Activated CD8-positive, alpha-beta T cell treated with anti-CD3 and anti-CD28 coated beads, Interleukin-2, amount 10 ng/mL, durations not matched to agents 7 days and 5 days (primary cell): ENCODE measurements at regions not wholly inside any gene's neighbourhood (a gene's known extent, or its start where the extent isn't known, plus 50 kb on each side); places are given as distances from the start of the nearest gene placed in this dataset.
"Not testable (repeated sequence)": the region's sequence is repeated elsewhere in the genome, so short reads cannot be mapped to it uniquely, and the experiment has no call there.

Experiments
- ATAC-seq: fragments of 150-1000 bp; cut with Tn5 transposase; one replicate; pipeline ENCODE4 v1.10.0; 2021; ENCODE audit warnings: moderate library complexity
- CTCF ChIA-PET: fragments of 350-600 bp; sonication (Branson Sonifier 250); formaldehyde crosslinking; loops from one replicate; lab custom pipeline; 2021; ENCODE audit warnings: antibody characterized with exemption; lab: Charles Lee
- POLR2A ChIA-PET: fragments of 350-600 bp; sonication (Branson Sonifier 250); formaldehyde crosslinking; loops from one replicate; lab custom pipeline; 2021; ENCODE audit warnings: antibody characterized with exemption; lab: Charles Lee
- DNase-seq: peaks from one replicate; pipeline ENCODE4 v3.0.0-alpha.2; 2020
- H3K27ac Mint-ChIP-seq: one replicate; pipeline ENCODE4 v1.8.0; 2021; ENCODE audit warnings: mild to moderate bottlenecking, mixed read lengths
- H3K27me3 Mint-ChIP-seq: one replicate; pipeline ENCODE4 v1.8.0; 2021; ENCODE audit warnings: low read depth, mixed read lengths
- H3K36me3 Mint-ChIP-seq: one replicate; pipeline ENCODE4 v1.8.0; 2021; ENCODE audit warnings: low read depth, mixed read lengths
- H3K4me1 Mint-ChIP-seq: one replicate; pipeline ENCODE4 v1.8.0; 2021; ENCODE audit warnings: low read depth, mixed read lengths
- H3K4me3 Mint-ChIP-seq: one replicate; pipeline ENCODE4 v1.8.0; 2021; ENCODE audit warnings: mild to moderate bottlenecking, mixed read lengths
- H3K9me3 Mint-ChIP-seq: one replicate; pipeline ENCODE4 v1.8.0; 2022; ENCODE audit warnings: mixed read lengths; ENCODE audit not compliant: insufficient read depth

DNA sequence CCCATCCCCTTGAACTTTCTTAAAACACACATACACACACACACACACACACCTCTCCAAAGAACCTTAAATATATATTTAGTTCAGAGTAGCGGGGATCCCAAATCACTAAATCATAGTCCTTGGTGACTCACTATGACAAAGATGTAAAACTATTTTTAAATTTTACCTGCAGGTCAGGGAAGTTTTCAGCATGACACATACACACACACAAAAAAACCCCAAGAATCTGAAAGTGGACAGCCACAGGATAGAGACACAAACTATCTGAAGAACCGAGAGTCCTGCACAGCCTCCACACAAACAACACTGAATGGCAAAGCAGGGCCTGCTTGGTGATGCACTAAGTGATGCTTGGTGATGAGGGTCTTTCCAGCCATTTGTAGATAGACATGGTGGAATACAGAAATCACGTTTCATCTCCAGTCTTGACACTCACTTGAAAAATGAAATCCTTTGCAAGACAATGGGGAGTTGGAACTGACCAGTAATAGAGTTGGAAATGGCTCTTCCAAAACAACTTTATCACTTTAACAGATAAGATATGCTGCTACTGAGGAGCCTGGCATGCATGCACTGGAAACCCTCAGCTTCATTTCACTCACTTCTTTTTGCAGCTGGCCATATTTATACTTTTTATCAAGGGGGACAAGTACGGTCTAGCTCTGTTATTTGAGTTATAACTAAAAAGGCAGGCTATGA lies 307.3 kb downstream of the RAPGEF2 start:
- ChIA-PET CTCF (no interaction called here), POLR2A (no interaction called here)
- DNase-seq = no peak
- Mint-ChIP-seq H3K27ac (no peak overlapping the region), H3K36me3 (no peaks in the 10 kb centered on the region), H3K27me3 (peaks cover 1% of the 10 kb centered on the region), H3K9me3 (no peaks in the 10 kb centered on the region), H3K4me1 (no peaks in the 10 kb centered on the region), H3K4me3 (no peak overlapping the region)
- no peak for ATAC-seq

- Mint-ChIP-seq H3K4me1 (no peaks in the 10 kb centered on the region), H3K9me3 (no peaks in the 10 kb centered on the region), H3K27me3 (peaks cover 1% of the 10 kb centered on the region), H3K4me3 (no peak overlapping the region), H3K27ac (no peak overlapping the region), H3K36me3 (no peaks in the 10 kb centered on the region)
- POLR2A ChIA-PET = no interaction called here
- CTCF ChIA-PET = no interaction called here
- no peak for ATAC-seq
- DNase-seq = no peak
These were observed 308.0 kb downstream of the RAPGEF2 start for GRCh38 chr4:159410891-159411290.

- Mint-ChIP-seq H3K9me3 (no peaks in the 10 kb centered on the region), H3K4me3 (no peak overlapping the region), H3K4me1 (no peaks in the 10 kb centered on the region), H3K27me3 (peaks cover 4% of the 10 kb centered on the region), H3K36me3 (no peaks in the 10 kb centered on the region), H3K27ac (no peak overlapping the region)
- ATAC-seq (no peak), DNase-seq (no peak)
- POLR2A ChIA-PET = interaction anchor here (0.6 kb wide), 1 partner anchor 176 kb away, joined by 3 read pairs; no protein-coding TSS in a partner anchor
- CTCF ChIA-PET = no interaction called here
These were observed 310.5 kb downstream of the RAPGEF2 start for GRCh38 chr4:159413306-159413943.

GRCh38 chr4:159414305-159414704 lies 311.4 kb downstream of the RAPGEF2 start:
- DNase-seq (no peak), ATAC-seq (no peak)
- H3K27ac Mint-ChIP-seq = no peak overlapping the region
- H3K27me3 Mint-ChIP-seq = peaks cover 4% of the 10 kb centered on the region
- ChIA-PET POLR2A (no interaction called here), CTCF (no interaction called here)
- H3K4me3 Mint-ChIP-seq = no peak overlapping the region
- no peaks in the 10 kb centered on the region for H3K36me3 Mint-ChIP-seq
- no peaks in the 10 kb centered on the region for H3K4me1 Mint-ChIP-seq
- no peaks in the 10 kb centered on the region for H3K9me3 Mint-ChIP-seq

DNA sequence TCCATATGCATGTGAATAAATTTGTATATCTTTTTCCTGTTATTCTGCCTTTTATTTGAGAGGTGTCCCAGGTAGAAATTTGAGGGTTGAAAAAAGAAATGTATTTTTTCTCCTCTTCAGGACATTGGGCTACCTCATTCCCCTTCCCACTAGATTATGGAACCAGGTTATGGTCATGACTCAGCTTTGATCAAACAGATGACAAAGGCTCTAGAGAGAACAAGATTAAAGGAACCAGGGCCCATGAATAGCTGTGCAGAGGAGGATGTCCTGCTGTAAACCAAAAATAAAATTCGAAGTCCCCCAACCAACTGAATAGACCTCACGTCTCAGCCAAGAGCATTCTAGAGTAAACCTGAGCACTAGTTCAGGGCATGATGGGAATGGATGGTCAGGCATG lies 313.2 kb downstream of the RAPGEF2 start:
- no peaks in the 10 kb centered on the region for H3K9me3 Mint-ChIP-seq
- ATAC-seq (no peak), DNase-seq (no peak)
- H3K27me3 Mint-ChIP-seq = peaks cover 2% of the 10 kb centered on the region
- H3K4me1 Mint-ChIP-seq = no peaks in the 10 kb centered on the region
- no peaks in the 10 kb centered on the region for H3K36me3 Mint-ChIP-seq
- ChIA-PET POLR2A (no interaction called here), CTCF (no interaction called here)
- no peak overlapping the region for H3K27ac Mint-ChIP-seq
- no peak overlapping the region for H3K4me3 Mint-ChIP-seq

GRCh38 chr4:159416996-159417395 lies 314.1 kb downstream of the RAPGEF2 start:
- Mint-ChIP-seq H3K9me3 (no peaks in the 10 kb centered on the region), H3K4me3 (no peak overlapping the region), H3K36me3 (no peaks in the 10 kb centered on the region), H3K27ac (no peak overlapping the region), H3K27me3 (peaks cover 2% of the 10 kb centered on the region), H3K4me1 (no peaks in the 10 kb centered on the region)
- ATAC-seq (no peak), DNase-seq (no peak)
- CTCF ChIA-PET = no interaction called here
- POLR2A ChIA-PET = no interaction called here

GRCh38 chr4:159420162-159421057 lies 317.5 kb downstream of the RAPGEF2 start:
- peaks cover 2% of the 10 kb centered on the region for H3K27me3 Mint-ChIP-seq
- ATAC-seq = no peak
- POLR2A ChIA-PET = no interaction called here
- H3K27ac Mint-ChIP-seq = no peak overlapping the region
- no peaks in the 10 kb centered on the region for H3K36me3 Mint-ChIP-seq
- CTCF ChIA-PET = no interaction called here
- no peak for DNase-seq
- no peaks in the 10 kb centered on the region for H3K4me1 Mint-ChIP-seq
- no peaks in the 10 kb centered on the region for H3K9me3 Mint-ChIP-seq
- no peak overlapping the region for H3K4me3 Mint-ChIP-seq

- ATAC-seq, DNase-seq, H3K27ac Mint-ChIP-seq, H3K27me3 Mint-ChIP-seq, POLR2A ChIA-PET, H3K4me3 Mint-ChIP-seq, H3K4me1 Mint-ChIP-seq, H3K36me3 Mint-ChIP-seq, H3K9me3 Mint-ChIP-seq: not testable (repeated sequence)
- CTCF ChIA-PET = interaction anchor here (1.6 kb wide), 1 partner anchor 9 kb away, joined by 3 read pairs; no protein-coding TSS in a partner anchor
These were observed 318.2 kb downstream of the RAPGEF2 start for GRCh38 chr4:159421058-159421419.

DNA sequence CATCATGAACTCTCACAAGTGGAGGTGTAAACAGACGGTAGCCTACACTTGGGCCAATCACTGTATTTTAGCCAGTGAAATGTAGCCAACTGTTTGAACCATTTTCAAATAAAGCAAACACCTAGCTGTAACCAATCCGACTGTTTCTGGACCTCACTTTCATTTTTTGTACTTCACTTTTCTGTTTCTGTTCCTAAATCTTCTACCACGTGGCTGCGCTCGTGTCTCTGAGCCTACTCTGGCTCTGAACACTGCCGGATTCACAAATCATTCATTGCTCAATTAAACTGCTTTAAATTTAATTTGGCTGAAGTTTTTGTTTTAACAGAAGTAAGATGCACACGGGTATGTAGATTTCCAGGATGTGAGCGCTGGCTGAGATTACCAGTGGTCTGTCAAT lies 319.1 kb downstream of the RAPGEF2 start:
- ATAC-seq (no peak), DNase-seq (no peak)
- ChIA-PET CTCF (interaction anchor here (1.6 kb wide), 1 partner anchor 10 kb away, joined by 3 read pairs; no protein-coding TSS in a partner anchor), POLR2A (no interaction called here)
- Mint-ChIP-seq H3K27ac (no peak overlapping the region), H3K36me3 (no peaks in the 10 kb centered on the region), H3K27me3 (peaks cover 2% of the 10 kb centered on the region), H3K4me3 (no peak overlapping the region), H3K4me1 (no peaks in the 10 kb centered on the region), H3K9me3 (no peaks in the 10 kb centered on the region)

- H3K36me3 Mint-ChIP-seq = no peaks in the 10 kb centered on the region
- no peak for DNase-seq
- H3K4me3 Mint-ChIP-seq = no peak overlapping the region
- ATAC-seq = no peak
- no peaks in the 10 kb centered on the region for H3K9me3 Mint-ChIP-seq
- ChIA-PET CTCF (interaction anchor here (1.6 kb wide), 1 partner anchor 11 kb away, joined by 3 read pairs; no protein-coding TSS in a partner anchor), POLR2A (no interaction called here)
- peaks cover 2% of the 10 kb centered on the region for H3K27me3 Mint-ChIP-seq
- no peaks in the 10 kb centered on the region for H3K4me1 Mint-ChIP-seq
- no peak overlapping the region for H3K27ac Mint-ChIP-seq
These were observed 319.7 kb downstream of the RAPGEF2 start for GRCh38 chr4:159422626-159423025.

GRCh38 chr4:159425737-159426305 lies 322.9 kb downstream of the RAPGEF2 start:
- no peaks in the 10 kb centered on the region for H3K9me3 Mint-ChIP-seq
- ChIA-PET CTCF (no interaction called here), POLR2A (no interaction called here)
- DNase-seq = no peak
- H3K4me3 Mint-ChIP-seq = no peak overlapping the region
- H3K27ac Mint-ChIP-seq = no peak overlapping the region
- no peaks in the 10 kb centered on the region for H3K36me3 Mint-ChIP-seq
- H3K4me1 Mint-ChIP-seq = no peaks in the 10 kb centered on the region
- no peak for ATAC-seq
- peaks cover 6% of the 10 kb centered on the region for H3K27me3 Mint-ChIP-seq
